GM21528 (cell line): ENCODE measurements at regions not wholly inside any gene's neighbourhood (a gene's known extent, or its start where the extent isn't known, plus 50 kb on each side); places are given as distances from the start of the nearest gene placed in this dataset.
"Not testable (repeated sequence)": the region's sequence is repeated elsewhere in the genome, so short reads cannot be mapped to it uniquely, and the experiment has no call there.

ENCODE experiments used
- ATAC-seq: cut with Tn5 transposase; IDR thresholded peaks from one replicate; pipeline ENCODE4 v1.9.1; 2021; ENCODE audit warnings: mild to moderate bottlenecking, moderate library complexity; ENCODE audit not compliant: unreplicated experiment, low FRiP score

GRCh38 chr3:67983166-67983565, 328.8 kb upstream of the SUCLG2 start:
- no peak for ATAC-seq

GRCh38 chr3:67981077-67981476, 326.7 kb upstream of the SUCLG2 start:
- ATAC-seq, result no peak

- no peak for ATAC-seq
These were observed 324.9 kb upstream of the SUCLG2 start for GRCh38 chr3:67979342-67979741.

GRCh38 chr3:67977762-67978161, 323.4 kb upstream of the SUCLG2 start:
- ATAC-seq, result no peak

- no peak for ATAC-seq
These were observed 322.3 kb upstream of the SUCLG2 start for GRCh38 chr3:67976663-67977062.

- ATAC-seq, result no peak
These were observed 310.2 kb upstream of the SUCLG2 start for GRCh38 chr3:67964596-67964995.

GRCh38 chr3:67957268-67957667, 302.9 kb upstream of the SUCLG2 start:
- ATAC-seq, result no peak

GRCh38 chr3:67947808-67948508, 293.5 kb upstream of the SUCLG2 start:
- ATAC-seq, result no peak

- ATAC-seq, result no peak
These were observed 292.0 kb upstream of the SUCLG2 start for GRCh38 chr3:67946436-67946835.

- ATAC-seq, result no peak
These were observed 289.1 kb upstream of the SUCLG2 start for GRCh38 chr3:67943546-67943945.

- ATAC-seq, result no peak
These were observed 287.1 kb upstream of the SUCLG2 start for GRCh38 chr3:67941433-67942030.

GRCh38 chr3:67940210-67940952, 286.0 kb upstream of the SUCLG2 start:
- ATAC-seq, result no peak

GRCh38 chr3:67937498-67938118, 283.2 kb upstream of the SUCLG2 start:
- ATAC-seq, result no peak

- not testable (repeated sequence) for ATAC-seq
These were observed 276.0 kb upstream of the SUCLG2 start for GRCh38 chr3:67930394-67930793.

- ATAC-seq, result no peak
These were observed 269.4 kb upstream of the SUCLG2 start for GRCh38 chr3:67923796-67924195.

- no peak for ATAC-seq
These were observed 266.6 kb upstream of the SUCLG2 start for GRCh38 chr3:67920969-67921368.

GRCh38 chr3:67920311-67920710, 265.9 kb upstream of the SUCLG2 start:
- no peak for ATAC-seq

- ATAC-seq, result no peak
These were observed 261.9 kb upstream of the SUCLG2 start for GRCh38 chr3:67916353-67916752.

- ATAC-seq, result no peak
These were observed 253.3 kb upstream of the SUCLG2 start for GRCh38 chr3:67907735-67908134.

- no peak for ATAC-seq
These were observed 251.8 kb upstream of the SUCLG2 start for GRCh38 chr3:67906261-67906660.

- no peak for ATAC-seq
These were observed 247.3 kb upstream of the SUCLG2 start for GRCh38 chr3:67901681-67902080.
